KMS-11 (cell line): ENCODE measurements at regions not wholly inside any gene's neighbourhood (a gene's known extent, or its start where the extent isn't known, plus 50 kb on each side); places are given as distances from the start of the nearest gene placed in this dataset.

Experiments used
- H2AFZ ChIP-seq: fragments of 200-600 bp; sonication (generic); 2 replicates; pipeline ENCODE4 v1.6.1; 2016; ENCODE audit warnings: antibody characterized with exemption, mixed run types, low read depth
- H3K27ac ChIP-seq: fragments of 200-600 bp; sonication (generic); 2 replicates; pipeline ENCODE4 v1.6.1; 2016; ENCODE audit warnings: mild to moderate bottlenecking, mixed run types
- H3K27me3 ChIP-seq: fragments of 200-600 bp; sonication (generic); 2 replicates; pipeline ENCODE4 v1.6.1; 2017; ENCODE audit warnings: mild to moderate bottlenecking, low read depth, mixed run types, moderate library complexity; ENCODE audit not compliant: insufficient read depth
- H3K36me3 ChIP-seq: fragments of 200-600 bp; sonication (generic); 2 replicates; pipeline ENCODE4 v1.6.1; 2017; ENCODE audit warnings: mild to moderate bottlenecking, mixed run types; ENCODE audit not compliant: insufficient read depth
- H3K4me1 ChIP-seq: fragments of 200-600 bp; sonication (generic); 2 replicates; pipeline ENCODE4 v1.6.1; 2016; ENCODE audit warnings: mild to moderate bottlenecking, low read depth, mixed run types; ENCODE audit not compliant: poor library complexity, severe bottlenecking
- H3K4me2 ChIP-seq: fragments of 200-600 bp; sonication (generic); 2 replicates; pipeline ENCODE4 v1.7.0; 2016; ENCODE audit warnings: mild to moderate bottlenecking, mixed run types
- H3K4me3 ChIP-seq: fragments of 200-600 bp; sonication (generic); IDR thresholded peaks from 2 replicates; pipeline ENCODE4 v1.6.1; 2017; ENCODE audit warnings: low read depth, low read length, mixed read lengths; ENCODE audit not compliant: insufficient read depth
- H3K79me2 ChIP-seq: fragments of 200-600 bp; sonication (generic); 2 replicates; pipeline ENCODE4 v1.6.1; 2016; ENCODE audit warnings: low read depth, mixed run types; ENCODE audit not compliant: insufficient read depth
- H3K9ac ChIP-seq: fragments of 200-600 bp; sonication (generic); 2 replicates; pipeline ENCODE4 v1.6.1; 2016; ENCODE audit warnings: mild to moderate bottlenecking, mixed run types
- H4K20me1 ChIP-seq: fragments of 200-600 bp; sonication (generic); 2 replicates; pipeline ENCODE4 v1.6.1; 2016; ENCODE audit warnings: mild to moderate bottlenecking, mixed run types; ENCODE audit not compliant: insufficient read depth
- TF ChIP-seq, protein P1 (sequence below): fragments of 200-600 bp; sonication (generic); conservative IDR thresholded peaks from 2 replicates; pipeline ENCODE4 v1.6.1; 2017; ENCODE audit warnings: low read depth, mild to moderate bottlenecking, antibody characterized with exemption, low read length, moderate library complexity, mixed read lengths

DNA sequence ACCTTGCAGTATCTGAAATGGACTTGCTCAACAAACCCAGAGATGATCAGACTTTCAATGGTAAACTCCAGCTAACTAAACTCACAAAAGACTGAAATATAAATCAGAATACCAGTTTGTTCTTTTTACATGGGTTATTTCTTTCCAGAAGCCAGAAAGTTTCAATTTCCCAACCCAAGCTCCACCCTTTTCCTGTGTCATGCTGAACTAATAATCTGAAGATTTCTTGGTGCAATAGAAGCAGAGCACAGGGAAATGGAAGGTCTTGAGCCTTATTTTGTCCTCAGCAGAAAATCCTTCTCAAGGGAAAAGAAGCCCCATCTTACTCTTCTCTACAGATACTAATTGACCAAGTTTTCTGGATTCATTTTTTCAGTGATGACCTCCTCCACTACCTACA, 93.3 kb upstream of the PAPOLG start:
- no peak overlapping the region for H3K9ac ChIP-seq
- H3K4me1 ChIP-seq, result no peaks in the 10 kb centered on the region
- no peak overlapping the region for H3K27ac ChIP-seq
- H3K4me3 ChIP-seq, result no peak overlapping the region
- no peaks in the 10 kb centered on the region for H3K79me2 ChIP-seq
- H2AFZ ChIP-seq, result no peak overlapping the region
- H3K4me2 ChIP-seq, result no peak overlapping the region
- TF ChIP-seq, protein P1, sequence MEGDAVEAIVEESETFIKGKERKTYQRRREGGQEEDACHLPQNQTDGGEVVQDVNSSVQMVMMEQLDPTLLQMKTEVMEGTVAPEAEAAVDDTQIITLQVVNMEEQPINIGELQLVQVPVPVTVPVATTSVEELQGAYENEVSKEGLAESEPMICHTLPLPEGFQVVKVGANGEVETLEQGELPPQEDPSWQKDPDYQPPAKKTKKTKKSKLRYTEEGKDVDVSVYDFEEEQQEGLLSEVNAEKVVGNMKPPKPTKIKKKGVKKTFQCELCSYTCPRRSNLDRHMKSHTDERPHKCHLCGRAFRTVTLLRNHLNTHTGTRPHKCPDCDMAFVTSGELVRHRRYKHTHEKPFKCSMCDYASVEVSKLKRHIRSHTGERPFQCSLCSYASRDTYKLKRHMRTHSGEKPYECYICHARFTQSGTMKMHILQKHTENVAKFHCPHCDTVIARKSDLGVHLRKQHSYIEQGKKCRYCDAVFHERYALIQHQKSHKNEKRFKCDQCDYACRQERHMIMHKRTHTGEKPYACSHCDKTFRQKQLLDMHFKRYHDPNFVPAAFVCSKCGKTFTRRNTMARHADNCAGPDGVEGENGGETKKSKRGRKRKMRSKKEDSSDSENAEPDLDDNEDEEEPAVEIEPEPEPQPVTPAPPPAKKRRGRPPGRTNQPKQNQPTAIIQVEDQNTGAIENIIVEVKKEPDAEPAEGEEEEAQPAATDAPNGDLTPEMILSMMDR, result no peak
- H3K36me3 ChIP-seq, result no peaks in the 10 kb centered on the region
- H3K27me3 ChIP-seq, result no peaks in the 10 kb centered on the region
- no peaks in the 10 kb centered on the region for H4K20me1 ChIP-seq

- Histone ChIP-seq H2AFZ (no peak overlapping the region), H3K4me2 (no peak overlapping the region), H3K4me1 (peaks cover 20% of the 10 kb centered on the region), H3K9ac (no peak overlapping the region), H3K79me2 (no peaks in the 10 kb centered on the region), H3K4me3 (no peak overlapping the region), H3K27ac (no peak overlapping the region), H4K20me1 (no peaks in the 10 kb centered on the region), H3K36me3 (no peaks in the 10 kb centered on the region), H3K27me3 (no peaks in the 10 kb centered on the region)
- TF ChIP-seq, protein P1, result no peak
These were observed 84.1 kb upstream of the PAPOLG start for GRCh38 chr2:60671966-60672365.

- Histone ChIP-seq H3K27ac (no peak overlapping the region), H3K4me1 (peaks cover 47% of the 10 kb centered on the region), H3K79me2 (no peaks in the 10 kb centered on the region), H4K20me1 (no peaks in the 10 kb centered on the region), H3K9ac (no peak overlapping the region), H3K4me3 (no peak overlapping the region), H3K4me2 (0 out of 2 replicates have a peak overlapping the region, but pooled peaks have one; percentile 4), H2AFZ (peak overlapping the region; percentile 50; the same call in 1 of the 2 replicates), H3K36me3 (no peaks in the 10 kb centered on the region), H3K27me3 (no peaks in the 10 kb centered on the region)
- TF ChIP-seq, protein P1, result peak; percentile 88
These were observed 81.4 kb upstream of the PAPOLG start for GRCh38 chr2:60674524-60675165.

DNA sequence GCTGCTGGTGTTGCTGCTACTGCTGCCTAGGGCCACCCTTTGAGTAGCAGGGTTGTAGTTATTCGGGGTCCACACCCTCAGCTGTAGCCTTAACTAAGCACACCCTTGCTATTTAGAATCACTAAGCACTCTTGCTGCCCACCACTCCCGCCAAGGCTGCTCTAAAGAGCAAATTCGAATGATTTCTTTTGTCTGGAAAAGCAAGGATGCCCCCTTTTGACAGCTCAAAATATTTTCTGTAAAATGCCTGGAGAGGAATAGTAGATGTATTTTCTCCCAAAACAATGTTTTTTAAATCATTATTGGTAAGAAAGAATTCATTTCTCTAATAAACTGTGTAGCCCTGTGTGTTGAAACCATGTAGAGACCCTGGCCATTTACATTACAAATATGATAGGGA, 80.8 kb upstream of the PAPOLG start:
- no peak overlapping the region for H3K9ac ChIP-seq

More for the DNA sequence above, 80.8 kb upstream of the PAPOLG start:
- Histone ChIP-seq H4K20me1 (no peaks in the 10 kb centered on the region), H2AFZ (0 out of 2 replicates have a peak overlapping the region, but pooled peaks have one; percentile 50), H3K27ac (no peak overlapping the region), H3K36me3 (no peaks in the 10 kb centered on the region), H3K79me2 (no peaks in the 10 kb centered on the region), H3K27me3 (no peaks in the 10 kb centered on the region), H3K4me1 (peaks cover 54% of the 10 kb centered on the region), H3K4me2 (no peak overlapping the region), H3K4me3 (no peak overlapping the region)
- TF ChIP-seq, protein P1, result no peak
